H1 (cell line): ENCODE measurements at regions not wholly inside any gene's neighbourhood (a gene's known extent, or its start where the extent isn't known, plus 50 kb on each side); places are given as distances from the start of the nearest gene placed in this dataset.

Source experiments
- ATF2 ChIP-seq: IDR thresholded peaks from 2 replicates; pipeline ENCODE4 v1.6.1; 2012; ENCODE audit warnings: low read length, inconsistent platforms
- CHD7 ChIP-seq: fragments of 300-600 bp; sonication (generic); IDR thresholded peaks from 2 replicates; pipeline ENCODE4 v1.7.1; 2012; ENCODE audit warnings: low read length, moderate library complexity, mild to moderate bottlenecking, inconsistent platforms; ENCODE audit not compliant: insufficient replicate concordance
- CREB1 ChIP-seq: IDR thresholded peaks from 2 replicates; pipeline ENCODE4 v1.6.1; 2012; ENCODE audit warnings: inconsistent platforms
- CTBP2 ChIP-seq: IDR thresholded peaks from 2 replicates; pipeline ENCODE4 v1.7.0; 2011; ENCODE audit warnings: borderline replicate concordance, mild to moderate bottlenecking, moderate library complexity, mixed read lengths, low read length; ENCODE audit not compliant: insufficient read depth, insufficient read length
- NANOG ChIP-seq: IDR thresholded peaks from 2 replicates; pipeline ENCODE4 v1.6.1; 2011; ENCODE audit warnings: low read length, low read depth, mild to moderate bottlenecking, inconsistent platforms; ENCODE audit not compliant: insufficient read depth, poor library complexity, severe bottlenecking
- SP1 ChIP-seq: IDR thresholded peaks from 2 replicates; pipeline ENCODE4 v1.6.1; 2011; ENCODE audit warnings: low read depth, low read length
- SUZ12 ChIP-seq: fragments of 200-600 bp; sonication (generic); IDR thresholded peaks from 2 replicates; pipeline ENCODE4 v1.6.1; 2012; ENCODE audit warnings: mild to moderate bottlenecking, inconsistent platforms, low read length, moderate library complexity, mixed read lengths

- TF ChIP-seq CHD7 (no peak), CREB1 (no peak), NANOG (no peak), ATF2 (no peak), SUZ12 (no peak), CTBP2 (no peak), SP1 (no peak)
Measured at GRCh38 chr2:144253743-144254142, 266.2 kb downstream of the ZEB2 start (continued).
